ENCODE measurements at regions not wholly inside any gene's neighbourhood (a gene's known extent, or its start where the extent isn't known, plus 50 kb on each side); places are given as distances from the start of the nearest gene placed in this dataset.

GRCh38 chr13:88590574-88590973 lies 919.4 kb downstream of the SLITRK5 start:
- no peaks in the 10 kb centered on the region for H3K4me1 ChIP-seq (ENCODE audit: control insufficient read depth in 1 of 2, insufficient read depth in 2 of 2, low read length in 2 of 2)
- ChIA-PET POLR2A (no interaction called here), RAD21 (ENCODE audit: low non-redundant PET in 1 of 2, low total read pairs in 2 of 2, uncharacterized antibody in 2 of 2, unreplicated experiment in 2 of 2) (no interaction called here), CTCF (no interaction called here)
- no peaks in the 10 kb centered on the region for H3K79me2 ChIP-seq (ENCODE audit: insufficient read depth, low read length)
- no peaks in the 10 kb centered on the region for H3K9me2 ChIP-seq (ENCODE audit: insufficient read depth)
- DNase-seq (ENCODE audit: low read depth, low spot score) (no peak), ATAC-seq (no peak)
- no peaks in the 10 kb centered on the region for H3K27me3 ChIP-seq (ENCODE audit: insufficient read depth, low read length)
- no peak overlapping the region for H2AFZ ChIP-seq (ENCODE audit: low read depth, low read length, poor library complexity, severe bottlenecking)
- BruUV-seq (replicated peaks): no TSS peak
- no peaks in the 10 kb centered on the region for H4K20me1 ChIP-seq (ENCODE audit: insufficient read depth)
- H3K9ac ChIP-seq (ENCODE audit: low read length): no peak overlapping the region
- no peak overlapping the region for H3K4me3 ChIP-seq (replicated peaks in 1 of 2; ENCODE audit: low read depth in 1 of 2, low read length in 2 of 2)
- intact Hi-C loops (cut with micrococcal nuclease): no loop called here
- H3K27ac ChIP-seq (ENCODE audit: low read depth, low read length): no peak overlapping the region
- no peak overlapping the region for H3K4me2 ChIP-seq (ENCODE audit: low read length)
- no peak for TF ChIP-seq RAD21 (IDR thresholded peaks at IDR 0.05; ENCODE audit: low read depth)
- TF ChIP-seq SIN3A (IDR thresholded peaks at IDR 0.05; ENCODE audit: low read depth): no peak
- no peak for TF ChIP-seq CBX3 (IDR thresholded peaks at IDR 0.05; ENCODE audit: low read depth)
- TF ChIP-seq, protein P1, sequence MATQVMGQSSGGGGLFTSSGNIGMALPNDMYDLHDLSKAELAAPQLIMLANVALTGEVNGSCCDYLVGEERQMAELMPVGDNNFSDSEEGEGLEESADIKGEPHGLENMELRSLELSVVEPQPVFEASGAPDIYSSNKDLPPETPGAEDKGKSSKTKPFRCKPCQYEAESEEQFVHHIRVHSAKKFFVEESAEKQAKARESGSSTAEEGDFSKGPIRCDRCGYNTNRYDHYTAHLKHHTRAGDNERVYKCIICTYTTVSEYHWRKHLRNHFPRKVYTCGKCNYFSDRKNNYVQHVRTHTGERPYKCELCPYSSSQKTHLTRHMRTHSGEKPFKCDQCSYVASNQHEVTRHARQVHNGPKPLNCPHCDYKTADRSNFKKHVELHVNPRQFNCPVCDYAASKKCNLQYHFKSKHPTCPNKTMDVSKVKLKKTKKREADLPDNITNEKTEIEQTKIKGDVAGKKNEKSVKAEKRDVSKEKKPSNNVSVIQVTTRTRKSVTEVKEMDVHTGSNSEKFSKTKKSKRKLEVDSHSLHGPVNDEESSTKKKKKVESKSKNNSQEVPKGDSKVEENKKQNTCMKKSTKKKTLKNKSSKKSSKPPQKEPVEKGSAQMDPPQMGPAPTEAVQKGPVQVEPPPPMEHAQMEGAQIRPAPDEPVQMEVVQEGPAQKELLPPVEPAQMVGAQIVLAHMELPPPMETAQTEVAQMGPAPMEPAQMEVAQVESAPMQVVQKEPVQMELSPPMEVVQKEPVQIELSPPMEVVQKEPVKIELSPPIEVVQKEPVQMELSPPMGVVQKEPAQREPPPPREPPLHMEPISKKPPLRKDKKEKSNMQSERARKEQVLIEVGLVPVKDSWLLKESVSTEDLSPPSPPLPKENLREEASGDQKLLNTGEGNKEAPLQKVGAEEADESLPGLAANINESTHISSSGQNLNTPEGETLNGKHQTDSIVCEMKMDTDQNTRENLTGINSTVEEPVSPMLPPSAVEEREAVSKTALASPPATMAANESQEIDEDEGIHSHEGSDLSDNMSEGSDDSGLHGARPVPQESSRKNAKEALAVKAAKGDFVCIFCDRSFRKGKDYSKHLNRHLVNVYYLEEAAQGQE (IDR thresholded peaks at IDR 0.05; ENCODE audit: low read depth): no peak
- TF ChIP-seq ZFX (IDR thresholded peaks at IDR 0.05): no peak
- TF ChIP-seq SP1 (IDR thresholded peaks at IDR 0.05; ENCODE audit: low read depth): no peak
- no peak for TF ChIP-seq FOSL1 (IDR thresholded peaks at IDR 0.05; ENCODE audit: low read depth)
- TF ChIP-seq ZNF274 (IDR thresholded peaks at IDR 0.05; ENCODE audit: low read depth, low read length): no peak
- TF ChIP-seq EZH2 (IDR thresholded peaks at IDR 0.05): no peak
- no peak for TF ChIP-seq CEBPB (IDR thresholded peaks at IDR 0.05; ENCODE audit: low read depth)
- no peak for TF ChIP-seq POLR2A (IDR thresholded peaks at IDR 0.05; ENCODE audit: borderline replicate concordance, extremely low read depth, insufficient read depth, insufficient read length)
- H3K9me3 ChIP-seq (ENCODE audit: control insufficient read depth in 1 of 2, insufficient read depth in 1 of 2, low read depth in 1 of 2, low read length in 2 of 2): no peaks in the 10 kb centered on the region; a peak in 1 of 4 replicates
- H3K36me3 ChIP-seq (ENCODE audit: control insufficient read depth in 1 of 2, insufficient read depth in 2 of 2, low read length in 2 of 2): no peaks in the 10 kb centered on the region

Data from HCT116 (cell line).